GF-D8 (cell line): ENCODE measurements at regions not wholly inside any gene's neighbourhood (a gene's known extent, or its start where the extent isn't known, plus 50 kb on each side); places are given as distances from the start of the nearest gene placed in this dataset.
"Not testable (repeated sequence)": the region's sequence is repeated elsewhere in the genome, so short reads cannot be mapped to it uniquely, and the experiment has no call there.

Experiments
- DNase-seq: peaks from one replicate; lab custom pipeline; 2025; lab: John Stamatoyannopoulos, UW

DNA sequence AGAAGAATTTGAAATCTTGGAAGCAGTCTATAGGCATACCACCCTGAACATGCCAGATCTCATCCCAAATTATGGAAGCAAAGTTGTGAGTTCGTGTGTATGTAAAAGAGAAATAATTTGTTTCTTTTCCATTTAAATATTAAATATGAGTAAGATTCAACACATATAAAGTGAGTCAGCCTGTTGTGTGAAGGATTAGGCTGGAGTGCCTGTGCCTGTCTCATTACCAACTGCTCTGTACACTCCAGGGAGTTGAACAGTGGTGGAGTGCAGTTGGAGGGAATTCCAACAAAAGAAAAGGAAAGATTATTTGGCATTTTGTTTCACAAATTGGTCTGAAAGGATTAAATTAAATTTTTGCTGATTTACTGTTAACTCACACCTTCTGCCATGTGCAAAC lies 435.6 kb downstream of the FAT4 start:
- DNase-seq = no peak

DNA sequence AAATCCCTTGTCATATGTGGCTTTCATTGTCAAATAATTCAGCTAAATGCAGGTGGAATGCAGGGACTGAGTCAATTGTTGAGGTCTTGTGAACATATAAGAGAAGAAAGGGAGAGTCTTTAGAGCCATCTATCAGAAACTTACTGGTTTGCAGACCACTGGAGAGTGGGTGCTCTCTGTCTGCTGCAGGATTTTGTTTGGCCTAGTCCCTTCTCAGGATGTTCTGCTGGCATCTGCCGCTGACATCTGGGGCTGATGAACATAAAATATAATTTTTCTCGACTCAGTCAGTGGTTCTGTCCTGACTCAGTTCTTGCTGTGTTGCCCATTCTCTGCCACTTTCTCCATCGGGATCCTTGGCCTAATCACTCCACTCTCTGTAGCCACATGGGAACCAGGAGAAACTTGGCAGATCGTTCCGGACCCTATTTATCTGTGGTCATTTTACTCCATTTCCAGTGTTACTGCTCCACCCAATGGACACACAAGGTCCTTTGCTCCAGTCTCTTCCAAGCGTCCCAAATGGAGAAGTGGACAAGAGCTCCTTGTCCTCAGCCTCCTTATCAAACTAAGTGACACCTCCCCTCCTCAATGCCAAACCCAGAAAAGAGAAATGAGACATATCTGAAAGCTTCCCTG lies 436.2 kb downstream of the FAT4 start:
- no peak for DNase-seq

DNA sequence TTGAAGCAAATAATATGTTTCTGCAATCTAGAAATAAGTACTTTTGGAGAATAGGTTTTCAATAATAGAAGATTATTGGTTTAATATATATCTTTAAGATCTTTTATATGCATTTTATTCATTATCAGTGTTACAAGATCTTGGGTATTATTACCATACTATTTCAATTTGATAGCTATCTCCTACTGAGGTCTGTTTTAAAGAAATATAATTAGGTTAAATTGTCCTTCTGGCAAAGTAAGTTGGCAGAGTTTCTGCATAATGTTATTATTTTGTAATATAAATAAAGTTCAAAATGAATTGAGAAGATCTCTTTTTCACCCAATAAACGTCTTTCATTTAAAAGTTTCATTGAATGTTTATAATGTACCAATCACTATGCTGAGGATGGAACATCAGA lies 443.7 kb downstream of the FAT4 start:
- DNase-seq = no peak

DNA sequence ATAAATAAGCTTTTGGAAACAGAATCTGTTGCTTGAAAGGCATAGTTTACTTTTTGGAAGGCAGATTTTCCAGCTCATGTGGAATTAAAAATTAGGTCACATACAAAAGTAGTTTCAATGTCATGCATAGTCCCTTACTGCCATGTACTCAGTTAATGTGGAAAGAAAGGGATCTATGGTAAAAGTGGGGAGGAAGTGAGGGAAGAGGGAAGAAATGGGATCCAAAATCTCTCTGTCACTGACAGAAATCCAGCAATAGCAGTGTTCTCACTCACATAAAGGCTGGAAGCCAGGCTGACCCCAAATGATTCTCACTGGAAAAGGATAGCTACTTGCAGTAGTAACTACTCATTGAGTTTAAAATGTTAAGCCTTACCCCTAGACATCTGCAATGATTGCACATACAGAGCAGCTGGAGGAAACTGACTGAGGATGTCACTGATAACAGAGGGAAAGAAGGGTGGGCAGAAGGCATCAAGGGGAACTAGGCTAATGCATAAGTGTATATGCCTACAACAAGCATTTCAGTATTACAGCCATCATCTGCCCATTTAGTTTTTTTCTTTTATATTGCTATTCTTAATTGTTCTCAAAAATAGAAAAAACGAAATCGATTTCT lies 445.6 kb downstream of the FAT4 start:
- no peak for DNase-seq

DNA sequence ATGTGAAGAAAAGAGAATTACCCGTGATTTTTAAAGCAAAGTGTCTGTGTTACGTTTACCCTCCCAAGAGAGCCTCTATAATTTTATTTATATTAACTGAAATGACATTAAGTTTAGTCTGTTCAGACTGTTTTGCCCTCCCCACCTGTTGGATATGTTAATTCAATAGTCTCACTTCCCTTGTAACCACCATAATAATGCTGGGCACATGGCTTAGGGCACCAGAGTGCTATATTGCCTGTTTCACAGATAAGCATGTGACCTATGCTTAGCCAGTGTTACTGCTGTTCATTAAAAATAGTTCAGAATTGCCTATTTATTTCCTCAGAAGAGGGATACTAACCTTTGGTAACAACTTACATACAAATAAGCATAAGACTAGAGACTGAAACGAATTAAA lies 446.2 kb downstream of the FAT4 start:
- DNase-seq = no peak

DNA sequence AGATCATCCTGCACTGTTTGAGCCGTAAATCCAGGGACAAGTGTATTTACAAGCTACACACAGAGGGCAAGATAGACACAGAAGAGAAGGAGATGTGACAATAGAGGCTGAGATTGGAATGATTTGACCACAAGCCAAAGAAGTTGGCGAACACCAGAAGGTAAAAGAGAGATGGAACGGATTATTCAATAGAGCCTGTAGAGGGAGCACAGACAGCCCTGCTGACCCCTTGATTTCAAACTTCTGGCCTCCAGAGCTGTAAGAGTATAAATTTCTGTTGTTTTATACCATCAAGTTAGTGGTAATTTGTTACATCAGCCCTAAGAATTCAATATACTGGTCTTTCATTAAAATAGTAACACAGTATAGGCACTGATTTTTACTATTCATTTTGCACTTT lies 447.8 kb downstream of the FAT4 start:
- no peak for DNase-seq

DNA sequence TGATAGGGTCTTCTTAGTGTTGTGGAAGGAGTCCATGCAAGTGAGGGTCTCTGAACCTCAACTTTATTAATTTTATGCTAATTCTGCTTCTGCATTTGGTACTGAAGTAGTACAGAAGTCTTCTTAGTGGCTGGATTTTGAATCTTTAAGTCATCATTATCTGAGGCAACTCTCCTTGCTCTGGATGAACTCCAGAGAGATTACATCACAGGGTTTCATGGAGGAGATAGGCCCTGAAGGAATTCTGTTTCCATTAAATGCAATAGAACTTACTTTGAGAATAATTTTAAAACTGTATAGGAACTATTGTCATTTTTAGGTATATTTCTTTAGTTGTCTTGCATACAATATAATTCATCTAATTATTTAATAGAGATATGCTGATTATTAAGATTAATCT lies 451.2 kb downstream of the FAT4 start:
- no peak for DNase-seq

DNA sequence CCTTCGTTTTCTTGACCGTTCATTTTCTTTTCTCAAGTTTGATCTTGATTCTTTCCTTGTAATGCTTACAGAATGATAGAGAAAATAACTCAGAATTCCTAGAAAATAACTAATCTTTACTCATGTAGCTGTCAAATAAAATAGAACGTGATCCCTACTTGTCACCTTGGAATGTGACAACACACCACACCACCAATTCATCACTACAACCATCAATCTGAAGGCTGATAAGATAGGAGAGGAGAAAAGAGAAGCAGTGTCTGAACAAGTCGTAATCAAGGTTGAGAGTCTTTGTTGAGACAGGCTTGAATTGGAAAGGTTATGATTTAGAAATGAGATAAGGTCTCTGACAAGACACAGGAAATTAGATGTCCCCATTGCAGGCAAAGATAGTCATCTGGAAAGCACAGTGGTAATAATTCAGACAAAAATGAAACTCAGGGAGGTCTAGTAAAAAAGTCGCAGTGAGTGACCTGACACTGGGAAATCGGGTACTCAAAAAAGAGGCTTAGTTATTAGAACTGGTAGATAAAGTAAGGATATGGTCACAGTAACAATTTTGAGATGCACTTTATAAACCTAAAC lies 456.2 kb downstream of the FAT4 start:
- no peak for DNase-seq

DNA sequence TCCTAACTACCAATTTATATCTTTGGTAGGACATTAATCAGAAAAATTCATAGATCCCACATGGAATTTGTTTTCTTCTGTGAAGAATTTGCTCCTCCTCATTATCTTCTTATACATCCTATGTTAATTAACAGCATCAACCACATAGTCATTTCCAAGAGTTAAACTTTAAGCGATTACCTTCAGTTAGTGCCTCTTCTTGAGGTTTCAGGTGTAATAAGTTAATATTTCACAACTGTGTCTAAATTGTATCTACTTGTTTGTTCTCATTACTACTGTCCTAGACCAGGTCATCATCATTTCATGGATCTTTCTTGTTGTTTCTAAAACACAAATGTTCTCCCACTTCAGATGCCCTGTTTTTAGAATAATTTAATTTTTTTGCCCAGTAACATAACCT lies 457.9 kb downstream of the FAT4 start:
- DNase-seq = no peak

DNA sequence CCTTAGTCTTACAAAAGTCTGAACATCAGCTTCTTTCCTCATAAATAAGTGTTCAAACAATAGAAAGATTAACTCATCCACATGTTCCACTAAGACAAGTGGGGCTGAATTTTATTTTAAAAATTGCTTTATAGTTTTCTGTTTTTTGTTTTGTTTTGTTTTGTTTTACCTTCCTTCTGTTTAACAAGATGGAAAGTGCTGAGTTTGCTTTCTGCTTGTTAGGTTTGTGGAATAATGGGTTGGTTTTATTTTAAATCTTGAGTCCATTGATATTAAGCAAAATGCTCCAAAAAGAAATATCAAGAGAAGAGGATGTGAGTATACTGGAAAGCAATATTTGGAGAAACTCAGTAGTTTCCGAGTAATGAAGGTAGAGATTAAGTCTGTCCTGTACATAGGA lies 458.7 kb downstream of the FAT4 start:
- DNase-seq = no peak

DNA sequence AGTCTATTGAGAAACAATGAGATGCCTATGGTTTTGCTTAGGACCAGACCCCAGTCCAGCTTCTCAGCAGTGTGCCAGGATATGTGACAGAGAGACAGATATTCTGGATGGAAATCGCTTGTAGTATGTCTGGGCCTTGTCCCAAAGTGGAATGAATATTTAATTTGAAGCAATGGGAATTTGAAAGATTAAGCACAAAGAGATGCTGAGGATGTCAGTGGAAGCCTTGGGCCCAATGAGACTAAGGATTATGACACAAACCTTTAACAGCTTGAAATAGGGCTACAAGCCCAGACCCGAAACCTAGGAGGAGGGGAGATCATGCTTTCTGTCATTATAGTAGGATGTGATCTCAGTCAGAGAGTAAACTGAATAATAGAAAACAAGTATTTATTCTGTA lies 459.2 kb downstream of the FAT4 start:
- no peak for DNase-seq

DNA sequence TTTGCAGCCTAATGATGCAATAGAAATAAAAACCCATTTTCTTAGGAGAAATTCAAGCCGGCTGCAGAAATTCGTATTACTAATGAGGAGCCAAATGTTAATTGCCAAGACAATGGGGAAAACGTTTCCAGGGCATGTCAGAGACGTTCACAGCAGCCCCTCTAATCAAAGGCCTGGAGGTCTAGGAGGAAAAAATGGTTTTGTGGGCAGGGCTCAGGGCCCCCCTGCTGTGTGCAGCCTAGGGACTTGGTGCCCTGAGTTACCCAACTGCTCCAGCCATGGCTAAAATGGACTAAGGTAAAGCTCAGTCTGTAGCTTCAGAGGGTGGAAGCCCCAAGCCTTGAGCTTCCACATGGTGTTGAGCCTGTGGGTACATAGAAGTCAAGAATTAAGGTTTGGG lies 461.4 kb downstream of the FAT4 start:
- no peak for DNase-seq

DNA sequence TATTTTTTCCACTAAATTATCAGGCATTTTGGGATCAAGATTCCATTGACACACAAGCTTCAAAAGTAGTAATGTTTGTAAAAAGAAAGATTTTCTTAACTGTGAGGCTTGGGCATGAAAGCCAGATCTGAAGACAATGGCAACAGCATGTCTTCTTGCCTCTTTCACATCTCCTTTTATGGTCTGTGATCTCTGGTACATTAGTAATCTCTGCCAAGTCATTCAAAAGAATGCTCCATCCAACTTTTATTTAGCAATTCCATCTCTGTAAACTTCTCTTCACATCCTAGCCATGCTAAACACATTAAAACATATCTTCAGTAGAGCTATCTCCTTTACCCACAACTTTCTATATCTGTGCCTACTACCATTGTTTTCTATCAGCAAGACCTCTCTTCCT lies 465.4 kb downstream of the FAT4 start:
- DNase-seq = no peak

DNA sequence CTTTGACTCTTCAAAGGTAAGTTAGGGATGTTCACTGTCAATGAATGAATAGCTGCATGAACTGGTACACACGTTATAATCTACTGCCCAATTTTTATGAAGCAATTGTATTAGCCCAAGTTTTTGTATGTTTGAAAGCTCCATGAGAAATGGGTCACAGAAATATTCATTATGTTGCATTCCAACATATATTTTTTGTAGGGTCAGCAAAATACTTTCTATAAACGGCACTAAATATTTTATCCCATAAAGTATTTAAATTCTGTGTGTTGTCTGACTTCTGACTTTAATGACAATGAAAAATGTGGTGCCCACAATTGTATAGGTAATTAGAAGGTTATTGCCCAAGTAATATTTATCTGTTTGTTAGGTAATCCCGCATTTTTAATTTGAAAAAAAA lies 466.0 kb downstream of the FAT4 start:
- no peak for DNase-seq

DNA sequence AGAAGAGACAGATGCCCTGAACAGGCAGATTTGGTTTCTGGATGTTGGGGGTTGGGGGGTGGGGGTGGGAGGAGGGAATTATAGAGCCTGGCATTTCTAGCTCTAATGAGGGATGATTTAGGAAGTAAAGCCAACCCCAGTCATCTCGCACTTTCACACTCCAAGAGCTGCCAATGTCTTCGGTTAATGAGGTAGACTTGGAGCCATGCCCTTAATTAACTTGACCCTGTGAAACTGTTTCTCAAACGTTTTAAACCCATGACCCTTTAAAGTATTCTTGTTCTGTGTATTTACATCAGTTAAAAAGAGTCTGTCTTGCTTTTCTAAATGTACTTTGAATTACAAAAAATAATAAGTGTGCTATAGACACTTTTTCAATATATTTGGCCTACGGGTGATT lies 466.9 kb downstream of the FAT4 start:
- DNase-seq = no peak

DNA sequence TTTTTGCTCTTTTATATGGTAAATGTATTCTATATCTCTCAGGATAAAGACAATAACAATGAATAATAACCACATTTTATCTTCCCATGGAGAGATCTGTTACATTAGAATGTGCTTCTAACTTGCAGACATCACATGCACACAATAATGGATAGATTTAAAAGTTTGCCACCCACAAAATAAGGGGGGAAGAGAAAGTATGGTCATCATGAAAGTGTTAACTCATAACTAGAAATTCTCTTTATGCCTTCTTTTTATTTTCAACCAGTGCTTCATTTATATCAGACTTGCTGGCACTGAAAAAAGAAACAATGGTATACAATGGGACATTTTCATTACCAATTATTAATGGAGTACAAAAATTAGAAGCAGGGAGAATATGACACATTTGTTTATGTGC lies 470.0 kb downstream of the FAT4 start:
- DNase-seq = no peak

DNA sequence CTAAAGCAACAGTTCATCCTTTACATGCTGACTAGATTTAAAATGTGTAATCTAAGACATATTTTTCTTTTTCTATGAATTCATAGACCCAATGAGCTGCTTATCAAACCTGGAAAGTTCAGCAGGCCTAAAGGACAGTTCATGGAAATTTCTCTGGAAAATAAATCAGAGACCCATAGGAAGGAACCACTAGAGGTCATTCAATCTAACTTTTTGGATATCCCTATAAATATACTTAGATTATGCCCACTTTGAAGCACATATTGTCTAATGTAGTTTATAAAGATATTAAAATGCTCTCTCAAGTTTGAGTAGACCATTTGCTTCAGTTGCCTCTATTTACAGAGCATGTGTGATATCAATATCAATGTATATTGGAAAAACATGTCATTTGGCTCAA lies 473.0 kb downstream of the FAT4 start:
- no peak for DNase-seq

DNA sequence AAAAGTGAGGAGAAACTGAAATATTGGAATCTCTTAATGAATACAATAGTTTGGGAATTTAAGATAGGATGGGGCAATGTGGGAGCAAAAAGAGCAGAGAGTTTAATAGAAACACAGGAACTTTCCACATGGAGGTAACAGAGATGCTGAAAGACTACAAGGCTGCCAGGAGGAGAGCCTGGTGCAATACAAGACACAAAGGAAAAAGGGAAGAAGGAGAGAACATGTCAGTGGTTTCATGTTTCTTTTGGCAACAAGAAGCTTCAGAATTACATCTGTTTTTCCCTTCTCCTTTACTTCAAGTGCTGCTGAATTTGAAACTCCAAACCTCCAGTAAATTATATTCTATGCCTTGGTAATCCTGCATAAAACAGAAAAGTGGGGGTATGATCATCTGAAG lies 474.3 kb downstream of the FAT4 start:
- no peak for DNase-seq

DNA sequence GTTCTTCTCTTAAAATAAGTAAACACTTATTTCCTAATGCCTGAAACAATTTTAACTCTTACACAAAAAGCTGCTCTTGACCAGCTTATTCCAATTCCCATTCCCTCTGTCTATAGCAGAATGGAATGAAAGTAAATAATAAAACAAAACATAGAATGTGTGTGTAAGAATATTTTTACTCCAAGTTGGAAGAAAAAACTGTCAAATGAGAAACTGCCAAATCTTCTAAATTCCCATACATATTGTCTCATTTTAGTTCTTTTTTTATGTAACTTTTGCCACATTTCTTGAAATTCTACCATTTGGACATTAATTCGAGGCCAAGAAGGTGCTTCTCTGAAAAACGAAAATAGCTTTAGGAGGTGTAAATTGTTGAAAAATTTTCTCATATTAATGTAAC lies 477.1 kb downstream of the FAT4 start:
- no peak for DNase-seq

DNA sequence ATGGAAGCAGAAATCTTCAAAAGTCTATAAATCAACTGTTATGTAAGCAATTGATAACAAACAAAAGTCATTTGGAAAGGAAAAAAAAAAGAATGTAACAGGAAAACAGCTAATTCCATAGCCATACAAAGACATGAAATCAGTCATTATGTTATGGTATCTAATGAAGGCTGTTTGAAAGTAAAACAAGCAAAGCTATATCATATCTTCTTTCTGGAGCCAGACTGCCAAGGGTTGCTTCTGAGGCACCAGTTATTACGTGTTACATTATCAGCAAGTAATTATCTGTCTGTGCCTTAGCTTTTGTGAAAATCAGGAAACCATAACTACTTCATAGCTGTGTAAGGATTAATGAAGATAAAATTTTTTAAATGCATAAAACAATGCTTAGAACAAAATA lies 480.2 kb downstream of the FAT4 start:
- no peak for DNase-seq

DNA sequence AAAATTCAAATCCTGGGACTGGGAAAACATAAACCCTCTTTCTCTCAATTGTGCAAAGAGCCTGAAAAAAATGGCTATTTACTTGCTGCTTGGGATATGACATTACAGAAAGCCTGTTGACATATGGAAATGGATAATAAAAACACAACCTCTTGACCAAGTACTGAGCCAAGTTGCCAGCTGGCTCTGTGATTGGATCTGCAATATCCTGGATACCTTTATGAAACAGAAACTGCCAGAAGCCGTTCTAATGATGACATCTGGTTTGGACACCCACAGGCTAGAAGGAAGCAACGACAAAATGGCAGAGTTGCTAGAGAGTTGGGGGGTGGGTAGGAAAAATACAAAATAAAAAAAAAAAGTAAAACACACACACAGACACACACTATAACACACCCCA lies 481.4 kb downstream of the FAT4 start:
- no peak for DNase-seq

DNA sequence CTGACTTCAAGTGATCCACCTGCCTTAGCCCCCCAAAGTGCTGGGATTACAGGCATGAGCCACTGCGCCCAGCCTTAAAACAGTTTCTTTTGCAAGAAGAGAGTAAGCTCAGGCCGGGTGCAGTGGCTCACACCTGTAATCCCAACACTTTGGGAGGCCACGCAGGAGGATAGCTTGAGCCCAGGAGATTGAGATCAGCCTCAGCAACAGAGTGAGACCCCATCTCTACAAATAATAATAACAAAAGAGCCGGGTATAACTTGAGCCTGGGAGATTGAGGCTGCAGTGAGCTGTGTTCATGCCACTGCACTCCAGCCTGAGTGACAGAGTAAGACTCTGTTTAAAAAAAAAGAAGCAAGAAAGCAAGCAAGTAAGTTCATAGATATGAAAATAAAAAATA lies 482.9 kb downstream of the FAT4 start:
- DNase-seq = not testable (repeated sequence)

DNA sequence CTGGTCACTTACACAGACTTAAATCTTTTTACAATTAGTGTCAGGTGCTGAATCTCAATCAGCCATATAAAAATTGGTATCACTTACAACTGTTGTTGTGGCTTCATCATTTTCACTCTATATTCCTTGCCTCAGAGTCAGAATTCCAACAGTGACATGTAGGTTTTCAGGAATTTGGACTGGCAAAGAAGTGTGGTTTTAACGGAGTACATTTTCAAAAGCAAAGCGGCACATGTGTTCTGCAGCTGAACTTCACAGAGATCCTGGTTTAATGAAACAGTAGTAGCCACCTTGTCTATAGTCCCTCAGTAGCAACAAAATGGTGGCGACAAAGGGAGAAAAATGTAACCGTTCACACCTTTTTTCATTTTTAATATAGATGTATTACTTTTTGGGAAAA lies 486.6 kb downstream of the FAT4 start:
- no peak for DNase-seq

DNA sequence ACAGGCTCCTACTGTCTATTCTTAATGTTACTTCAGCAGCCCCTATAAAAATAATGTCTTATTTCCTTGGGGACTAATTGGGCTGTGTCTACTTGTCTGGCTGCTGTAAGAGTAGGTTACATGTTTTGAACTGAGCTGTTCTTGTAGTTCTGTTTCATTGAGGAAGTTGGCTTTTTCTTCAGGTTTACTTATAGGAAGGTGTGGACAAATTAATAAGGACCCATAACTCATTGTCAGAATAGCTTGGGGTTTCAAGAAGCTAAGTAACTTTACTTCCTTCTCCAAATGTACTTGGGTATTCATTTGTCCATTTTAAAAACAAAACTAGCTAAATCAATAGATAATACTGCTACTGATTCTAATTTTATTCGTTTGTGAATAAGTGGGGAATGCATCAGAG lies 487.2 kb downstream of the FAT4 start:
- DNase-seq = no peak
